ENCODE measurements at regions not wholly inside any gene's neighbourhood (a gene's known extent, or its start where the extent isn't known, plus 50 kb on each side); places are given as distances from the start of the nearest gene placed in this dataset.

DNA sequence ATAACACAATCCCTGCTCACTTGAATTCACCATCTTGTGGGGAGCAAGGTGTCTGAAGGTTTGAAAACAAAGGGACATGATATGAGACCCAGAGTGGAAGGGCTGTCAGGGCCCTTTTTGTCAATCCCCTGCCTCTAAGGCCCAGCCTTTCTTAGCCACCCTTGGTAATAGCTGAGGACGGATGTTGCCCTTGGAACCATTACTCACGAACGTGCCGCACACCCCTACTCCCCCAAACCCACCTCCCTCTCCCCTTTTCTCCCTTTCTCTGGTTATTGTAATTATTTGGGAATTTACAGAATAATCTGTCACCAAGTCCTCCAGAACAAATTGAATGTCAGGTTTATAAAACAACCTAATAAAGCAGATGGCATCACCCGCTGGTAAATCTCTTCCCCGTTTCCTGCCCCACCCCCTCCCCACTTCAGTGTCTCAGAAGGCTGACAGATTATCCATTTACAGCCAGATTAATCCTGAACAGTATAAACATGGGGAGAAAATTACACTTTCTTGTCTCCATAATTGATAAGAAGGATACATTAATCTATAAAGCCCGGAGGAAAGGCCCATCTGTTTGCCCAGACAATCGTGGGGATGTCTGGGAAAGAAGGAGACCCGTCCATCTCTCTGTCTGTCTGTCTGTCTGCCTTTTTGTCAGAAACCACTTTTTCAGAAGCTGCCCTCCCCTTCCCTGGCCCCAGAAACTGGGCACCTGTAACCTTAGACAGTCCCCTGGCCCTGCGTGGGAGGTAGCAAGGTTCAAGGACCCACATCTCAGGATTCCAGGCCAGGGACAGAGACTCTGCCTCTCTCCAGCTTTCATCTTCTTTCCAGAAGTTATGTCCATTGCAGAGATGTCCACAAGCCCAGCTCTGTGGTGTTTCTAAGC, 60.6 kb upstream of the CD34 start:
- no peak for DNase-seq

DNA sequence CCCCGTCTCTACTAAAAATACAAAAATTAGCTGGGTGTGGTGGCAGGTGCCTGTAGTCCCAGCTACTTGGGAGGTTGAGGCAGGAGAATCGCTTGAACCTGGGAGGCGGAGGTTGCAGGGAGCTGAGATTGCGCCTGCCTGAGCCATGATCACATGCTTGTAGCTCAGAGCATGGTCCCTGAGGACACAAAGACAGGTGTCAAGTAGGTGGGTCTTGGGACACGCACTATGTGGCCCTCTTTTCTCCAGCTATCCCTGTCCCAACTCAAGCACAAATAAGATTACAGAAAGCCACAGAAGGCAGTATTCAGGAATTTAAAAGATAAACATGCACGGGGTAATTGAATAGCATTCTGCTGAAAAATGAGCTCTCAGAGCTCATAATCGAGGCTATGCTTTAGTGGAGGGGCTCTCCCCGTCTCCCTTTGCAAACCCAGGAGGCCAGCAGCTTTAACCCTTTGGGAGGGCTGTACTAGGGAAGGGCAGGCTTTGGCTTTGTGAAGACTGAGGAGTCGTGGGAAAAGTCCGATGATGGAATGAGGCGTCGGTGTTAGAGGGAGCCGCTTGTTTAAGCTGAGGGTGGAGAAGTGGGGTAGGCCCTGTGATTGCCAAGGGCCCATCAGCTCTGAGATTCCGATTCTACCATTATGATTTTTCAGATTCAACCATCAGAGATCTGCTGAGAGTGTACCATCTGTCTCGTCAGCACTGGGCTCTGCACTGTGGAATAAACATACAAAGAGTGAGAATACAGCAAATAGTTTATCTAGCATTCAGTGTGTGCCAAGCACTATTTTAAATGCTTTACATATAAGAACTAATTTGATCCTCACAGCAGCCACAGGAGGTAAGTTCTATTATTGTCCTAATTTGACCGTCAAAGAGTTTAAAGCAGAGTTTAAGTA, 59.7 kb upstream of the CD34 start:
- no peak for DNase-seq

DNA sequence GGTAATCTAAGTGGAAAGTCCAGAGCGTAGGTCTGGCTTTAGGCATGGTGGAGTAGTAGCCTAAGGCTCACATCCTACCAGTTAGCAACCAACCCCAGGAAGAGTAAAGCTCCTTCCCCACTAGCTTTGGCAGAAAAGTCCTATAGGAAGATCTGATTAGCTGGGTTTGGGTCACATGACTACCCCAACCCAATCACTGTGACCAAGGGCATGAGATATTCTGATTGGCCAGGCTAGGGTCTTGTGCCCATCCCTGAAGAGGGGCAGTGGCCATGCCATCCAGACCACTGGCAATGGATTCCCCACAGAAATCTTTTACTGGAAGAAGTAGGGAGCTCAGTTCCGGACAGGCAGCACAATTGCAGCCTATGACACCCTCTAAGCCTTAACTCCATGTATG, 58.6 kb upstream of the CD34 start:
- no peak for DNase-seq

DNA sequence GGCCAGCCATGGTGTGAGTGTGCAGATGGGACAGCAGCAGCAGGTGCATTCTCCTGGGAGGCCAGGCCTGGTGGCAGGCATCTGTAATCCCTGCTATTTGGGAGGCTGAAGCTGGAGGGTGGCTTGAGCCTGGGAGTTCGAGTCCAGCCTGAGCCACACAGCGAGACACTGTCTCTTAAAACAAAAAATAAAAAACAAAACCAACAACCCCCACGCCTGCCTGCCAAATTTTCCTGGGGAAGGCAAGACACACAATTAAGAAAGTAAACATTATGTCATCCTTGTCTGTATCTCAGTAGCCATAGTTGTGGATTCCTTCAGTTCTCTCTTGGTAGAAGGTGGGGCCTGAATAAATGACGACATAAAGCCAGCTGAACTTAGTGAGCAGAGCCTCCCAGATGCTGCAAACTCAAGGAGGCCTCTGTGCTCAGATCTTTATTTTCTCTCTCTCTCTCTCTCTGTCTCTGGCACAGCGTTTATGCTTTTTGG, 57.6 kb upstream of the CD34 start:
- DNase-seq: no peak

DNA sequence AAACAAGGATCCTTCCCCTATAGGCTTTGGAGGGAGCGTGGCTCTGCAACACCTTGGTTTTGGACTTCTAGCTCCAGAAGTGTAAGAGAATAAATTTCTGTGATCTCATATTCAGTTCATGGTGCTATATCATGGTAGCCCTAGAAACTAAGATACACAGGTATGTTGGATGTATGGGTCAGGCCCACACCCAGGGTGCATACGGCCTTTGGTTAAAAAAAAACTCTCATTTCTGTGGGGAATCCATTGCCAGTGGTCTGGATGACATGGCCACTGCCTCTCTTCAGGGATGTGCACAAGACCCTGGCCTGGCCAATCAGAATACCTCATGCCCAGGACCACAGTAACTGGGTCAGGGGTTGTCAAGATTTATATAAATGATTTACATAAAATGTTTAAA, 56.8 kb upstream of the CD34 start:
- DNase-seq: no peak

DNA sequence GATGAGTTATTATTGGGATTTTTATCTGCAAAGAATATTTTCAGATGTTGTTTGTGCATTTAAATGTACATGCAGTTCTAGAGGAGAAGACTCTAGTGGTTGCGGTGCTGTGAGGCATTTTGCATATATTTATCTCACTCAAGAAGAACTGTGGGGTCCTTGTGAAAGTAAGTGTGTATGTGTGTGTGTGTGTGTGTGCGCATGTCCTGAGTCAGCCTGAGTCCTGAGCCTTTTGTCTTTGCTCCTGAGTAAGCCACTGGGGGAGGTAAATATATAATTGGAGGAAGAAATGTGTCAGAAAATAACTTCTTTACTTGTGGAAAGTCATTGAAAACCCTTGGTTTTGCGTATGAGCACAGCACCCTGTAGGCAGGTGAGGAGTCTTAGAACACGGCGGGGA, 55.6 kb upstream of the CD34 start:
- DNase-seq: no peak

DNA sequence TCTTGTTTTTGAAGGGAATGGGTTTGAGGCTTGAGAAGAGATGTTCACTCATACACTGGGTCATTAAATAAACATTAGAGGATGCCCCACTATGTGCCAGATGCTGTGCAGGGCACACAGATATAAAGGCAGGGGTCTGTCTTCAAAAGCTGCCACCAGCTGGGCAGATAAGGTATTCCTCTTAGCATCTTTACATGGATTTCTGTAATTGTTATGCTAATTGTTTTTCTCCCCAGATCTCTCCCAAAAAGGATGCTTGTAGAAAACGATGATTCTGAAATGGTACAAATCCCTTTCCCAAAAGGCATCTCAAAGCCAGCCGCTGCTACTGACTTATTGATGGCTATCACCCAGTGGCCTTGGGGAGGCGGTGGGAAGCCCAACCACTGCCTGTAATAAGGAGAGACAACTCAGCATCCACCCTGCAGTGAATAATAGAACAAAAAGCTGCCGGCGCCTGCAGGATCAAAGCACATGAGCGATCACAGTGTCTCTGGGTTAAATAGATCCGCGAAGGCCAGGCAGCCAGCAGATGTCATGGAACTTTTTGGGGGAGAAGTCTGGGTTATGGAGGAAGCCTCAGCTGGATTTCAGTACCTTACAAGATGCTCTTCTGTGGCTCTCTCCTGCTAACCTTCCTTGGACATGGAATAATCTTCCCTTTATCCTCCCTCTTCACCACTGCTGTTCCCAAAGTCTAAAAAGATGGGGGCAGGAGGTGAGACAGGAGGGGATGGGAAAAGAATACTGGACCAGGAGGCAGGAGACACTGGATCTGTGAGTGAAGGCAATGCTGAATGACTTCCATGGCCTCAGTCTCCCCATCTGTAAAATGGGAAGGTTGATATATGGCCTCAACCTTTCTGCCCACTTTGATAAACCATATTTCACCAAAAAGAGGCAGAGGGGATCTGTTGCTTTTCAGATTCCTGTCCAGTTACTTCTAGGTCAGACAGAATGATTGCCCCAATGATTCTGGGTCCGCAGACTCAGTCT, 54.8 kb upstream of the CD34 start:
- DNase-seq: no peak

DNA sequence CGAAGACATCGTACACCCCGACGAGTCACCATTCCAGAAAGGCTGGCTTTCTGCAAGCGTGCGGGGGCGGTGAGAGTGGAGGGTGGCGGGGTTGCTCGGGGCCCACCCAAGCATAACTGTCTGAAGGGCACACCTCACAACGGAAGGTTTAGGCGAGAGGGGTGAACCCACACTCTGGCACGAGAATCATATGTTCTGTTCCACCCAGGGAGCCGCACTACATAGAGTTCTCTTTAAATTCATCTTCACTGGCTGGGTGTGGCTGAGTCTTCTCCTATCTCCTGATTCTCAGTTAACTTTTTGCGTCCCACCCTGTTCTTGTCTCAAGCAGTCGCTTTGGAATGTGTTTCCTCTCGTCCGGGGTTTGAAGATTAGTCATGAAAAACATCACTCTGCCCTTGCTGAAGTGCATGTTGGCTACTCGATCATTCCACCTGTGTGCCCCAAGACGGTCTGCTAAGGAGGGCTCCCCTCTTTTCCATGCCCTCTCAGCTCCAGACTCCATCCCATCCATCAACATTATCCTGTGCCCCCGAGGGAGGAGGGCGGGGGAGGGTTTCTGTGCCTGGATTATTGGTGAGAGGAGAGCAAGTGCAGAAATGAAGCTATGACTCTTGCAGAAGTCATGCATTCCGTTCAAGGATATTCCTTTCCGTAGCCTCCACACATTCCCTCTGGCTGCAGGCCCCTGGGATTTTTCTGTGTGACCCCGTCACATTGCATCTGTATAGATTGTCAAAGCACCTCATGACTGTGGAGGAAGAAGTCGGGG, 53.5 kb upstream of the CD34 start:
- peak; percentile 91 for DNase-seq

DNA sequence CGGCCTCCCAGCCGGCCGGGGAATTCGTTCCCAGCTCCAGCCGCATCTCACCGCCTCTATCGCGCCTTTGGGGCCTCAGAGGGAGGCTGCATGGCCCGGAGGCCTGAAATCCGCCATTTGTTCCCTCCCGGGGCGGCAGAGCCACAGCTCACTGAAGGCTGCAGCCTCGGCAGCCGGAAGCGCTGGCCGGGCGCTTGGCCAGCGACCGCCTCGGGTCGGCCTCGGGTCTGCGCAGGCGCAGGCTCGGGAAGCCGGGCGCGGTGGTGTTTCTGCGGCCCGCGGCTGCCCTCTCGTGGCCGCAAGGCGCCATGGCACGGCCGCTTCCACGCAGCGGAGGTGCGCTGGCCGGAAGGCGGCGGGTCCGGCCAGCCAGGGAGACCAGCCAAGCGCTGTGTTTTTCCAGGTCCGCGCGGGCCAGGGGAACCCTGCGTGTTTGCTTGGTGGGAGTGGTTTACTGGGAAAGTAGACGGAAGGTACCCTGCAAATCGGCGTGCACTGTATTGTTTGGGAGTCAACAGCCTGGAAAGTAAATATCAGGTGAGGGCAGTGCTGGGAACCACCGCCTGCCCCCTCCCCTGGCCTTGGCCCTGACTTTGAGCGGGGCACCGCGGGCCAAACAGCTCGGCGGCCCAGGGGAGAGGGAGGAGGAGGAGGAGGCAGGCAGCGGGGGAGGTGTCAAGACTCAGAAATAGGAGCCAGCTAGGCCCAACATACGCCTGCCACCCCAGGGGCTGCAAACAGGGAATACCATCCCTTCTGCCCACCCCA, 52.7 kb upstream of the CD34 start:
- DNase-seq: peak; percentile 89

DNA sequence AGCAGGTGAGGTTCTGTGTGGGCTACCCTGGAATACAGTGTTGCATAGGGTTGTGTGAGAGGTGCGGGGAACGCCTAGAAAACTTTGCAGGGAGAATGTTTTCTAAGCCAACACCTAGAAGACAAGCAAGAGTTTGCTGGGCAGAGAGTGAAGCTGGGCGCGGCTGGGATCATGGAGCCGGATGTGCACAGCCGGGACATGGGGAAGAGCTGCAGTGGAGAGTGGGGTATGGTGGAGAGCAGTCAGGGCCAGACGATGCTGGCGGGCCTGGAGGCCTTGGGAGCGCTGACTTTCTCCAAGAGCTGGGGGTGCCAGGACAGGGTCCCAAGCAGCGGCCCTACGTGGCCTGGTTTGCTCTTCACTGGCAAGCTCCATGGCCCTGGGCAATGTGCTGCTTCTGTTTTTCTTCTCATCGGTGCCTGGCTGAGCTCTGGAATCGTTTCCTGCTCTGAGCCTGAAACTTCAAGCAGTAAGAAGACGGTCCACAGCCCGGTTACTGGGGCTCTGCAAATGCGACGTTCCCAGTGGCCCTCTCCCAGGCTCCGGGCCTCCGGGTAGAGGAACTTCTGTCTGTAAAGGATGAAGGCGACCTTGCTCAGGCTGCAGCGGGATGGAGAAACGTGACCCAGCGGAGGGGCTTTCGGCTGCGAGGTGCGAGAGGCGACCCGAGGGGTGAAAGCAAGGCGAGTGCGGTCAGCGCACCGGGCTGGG, 51.9 kb upstream of the CD34 start:
- no peak for DNase-seq
